SK-N-SH treated with all-trans-retinoic acid at 6 μM for 48 hours (cell line): ENCODE measurements at regions not wholly inside any gene's neighbourhood (a gene's known extent, or its start where the extent isn't known, plus 50 kb on each side); places are given as distances from the start of the nearest gene placed in this dataset.
"Not testable (repeated sequence)": the region's sequence is repeated elsewhere in the genome, so short reads cannot be mapped to it uniquely, and the experiment has no call there.

Experiments
- ATAC-seq: fragments of 200-7000 bp; cut with Tn5 transposase; 3 replicates; pipeline ENCODE4 v1.9.1; 2020; ENCODE audit warnings: mild to moderate bottlenecking, moderate library complexity
- ARNTL ChIP-seq: fragments of 450-650 bp; formaldehyde crosslinking; IDR thresholded peaks from 2 replicates; pipeline ENCODE4 v1.5.0; 2020; ENCODE audit warnings: low read depth, mild to moderate bottlenecking, moderate library complexity, borderline replicate concordance
- BACH2 ChIP-seq: fragments of 250-450 bp; sonication (Bioruptor Pico); IDR thresholded peaks from 2 replicates; pipeline ENCODE4 v1.9.0; 2021; ENCODE audit warnings: mild to moderate bottlenecking, borderline replicate concordance
- CREB5 ChIP-seq: fragments of 250-450 bp; sonication (Bioruptor Pico); IDR thresholded peaks from 2 replicates; pipeline ENCODE4 v1.5.1; 2020; ENCODE audit warnings: low read depth, mild to moderate bottlenecking, moderate library complexity
- CSDC2 ChIP-seq: fragments of 250-450 bp; sonication (Bioruptor Pico); IDR thresholded peaks from 2 replicates; pipeline ENCODE4 v1.5.0; 2020; ENCODE audit warnings: mild to moderate bottlenecking, moderate library complexity
- CSRNP3 ChIP-seq: fragments of 250-450 bp; sonication (Bioruptor Pico); IDR thresholded peaks from 2 replicates; pipeline ENCODE4 v1.5.1; 2021; ENCODE audit warnings: mild to moderate bottlenecking, moderate library complexity
- ESRRG ChIP-seq: fragments of 250-450 bp; sonication (Bioruptor Pico); IDR thresholded peaks from 2 replicates; pipeline ENCODE4 v1.6.1; 2021; ENCODE audit warnings: mild to moderate bottlenecking
- GLIS3 ChIP-seq: fragments of 250-450 bp; sonication (Bioruptor Pico); IDR thresholded peaks from 2 replicates; pipeline ENCODE4 v1.5.0; 2020; ENCODE audit warnings: mild to moderate bottlenecking, moderate library complexity
- ISL1 ChIP-seq: fragments of 250-450 bp; sonication (Bioruptor Pico); IDR thresholded peaks from 2 replicates; pipeline ENCODE4 v2.1.2; 2022; ENCODE audit warnings: mild to moderate bottlenecking, moderate library complexity
- PATZ1 ChIP-seq: fragments of 250-450 bp; sonication (Bioruptor Pico); IDR thresholded peaks from 2 replicates; pipeline ENCODE4 v1.8.0; 2020; ENCODE audit warnings: mild to moderate bottlenecking, moderate library complexity, borderline replicate concordance
- POU6F1 ChIP-seq: fragments of 250-450 bp; sonication (Bioruptor Pico); IDR thresholded peaks from 2 replicates; pipeline ENCODE4 v1.8.0; 2021; ENCODE audit warnings: low read depth, mild to moderate bottlenecking, moderate library complexity, borderline replicate concordance
- PPARA ChIP-seq: fragments of 250-450 bp; sonication (Bioruptor Pico); IDR thresholded peaks from 2 replicates; pipeline ENCODE4 v1.5.0; 2020; ENCODE audit warnings: mild to moderate bottlenecking, borderline replicate concordance
- RARB ChIP-seq: fragments of 250-450 bp; sonication (Bioruptor Pico); IDR thresholded peaks from 2 replicates; pipeline ENCODE4 v1.8.0; 2021; ENCODE audit warnings: mild to moderate bottlenecking, moderate library complexity
- SNAI2 ChIP-seq: fragments of 250-450 bp; sonication (Bioruptor Pico); IDR thresholded peaks from 2 replicates; pipeline ENCODE4 v1.5.0; 2020; ENCODE audit warnings: mild to moderate bottlenecking, moderate library complexity
- TCF4 ChIP-seq: fragments of 250-450 bp; sonication (Bioruptor Pico); IDR thresholded peaks from 2 replicates; pipeline ENCODE4 v1.8.0; 2021; ENCODE audit warnings: mild to moderate bottlenecking, moderate library complexity, borderline replicate concordance
- TOX ChIP-seq: fragments of 250-450 bp; sonication (Bioruptor Pico); IDR thresholded peaks from 2 replicates; pipeline ENCODE4 v1.8.0; 2021; ENCODE audit warnings: mild to moderate bottlenecking, moderate library complexity, borderline replicate concordance
- ZC3H10 ChIP-seq: fragments of 250-450 bp; sonication (Bioruptor Pico); IDR thresholded peaks from 2 replicates; pipeline ENCODE4 v1.5.1; 2021; ENCODE audit warnings: mild to moderate bottlenecking, moderate library complexity
- ZFP30 ChIP-seq: fragments of 450-650 bp; formaldehyde crosslinking; IDR thresholded peaks from 2 replicates; pipeline ENCODE4 v1.5.0; 2022; ENCODE audit warnings: mild to moderate bottlenecking, moderate library complexity
- ZNF565 ChIP-seq: fragments of 450-650 bp; formaldehyde crosslinking; conservative IDR thresholded peaks from 2 replicates; pipeline ENCODE4 v1.5.0; 2020; ENCODE audit warnings: low read depth, mild to moderate bottlenecking, moderate library complexity
- ZNF70 ChIP-seq: fragments of 450-650 bp; formaldehyde crosslinking; IDR thresholded peaks from 2 replicates; pipeline ENCODE4 v1.5.0; 2020; ENCODE audit warnings: mild to moderate bottlenecking, moderate library complexity
- ZNF8 ChIP-seq: fragments of 450-650 bp; formaldehyde crosslinking; IDR thresholded peaks from 2 replicates; pipeline ENCODE4 v1.5.0; 2020; ENCODE audit warnings: mild to moderate bottlenecking, moderate library complexity

- ATAC-seq: not testable (repeated sequence)
These were observed 278.8 kb downstream of the FAM47B start for GRCh38 chrX:35221391-35221790.

GRCh38 chrX:35244088-35244741 is 301.6 kb downstream of the FAM47B start:
- TF ChIP-seq RARB (CRISPR knock-in tag) (no peak), TCF4 (no peak), GLIS3 (CRISPR knock-in tag) (no peak), CSDC2 (no peak), CSRNP3 (CRISPR knock-in tag) (no peak), ISL1 (no peak), ZFP30 (no peak), POU6F1 (no peak), PATZ1 (CRISPR knock-in tag) (no peak), SNAI2 (CRISPR knock-in tag) (no peak), ESRRG (CRISPR knock-in tag) (no peak), ZNF70 (CRISPR knock-in tag) (no peak), PPARA (no peak), ARNTL (CRISPR knock-in tag) (no peak), ZNF8 (CRISPR knock-in tag) (no peak), ZC3H10 (CRISPR knock-in tag) (no peak), CREB5 (CRISPR knock-in tag) (no peak)
- TF ChIP-seq, all 23 proteins: peak for 0
- no peak for ATAC-seq

GRCh38 chrX:35244796-35245508 is 302.4 kb downstream of the FAM47B start:
- ATAC-seq: no peak

More at GRCh38 chrX:35244796-35245508, 302.4 kb downstream of the FAM47B start:
- TF ChIP-seq ZNF70 (CRISPR knock-in tag) (no peak), ZNF8 (CRISPR knock-in tag) (no peak), ESRRG (CRISPR knock-in tag) (no peak), ISL1 (no peak), BACH2 (no peak), ARNTL (CRISPR knock-in tag) (no peak), CREB5 (CRISPR knock-in tag) (no peak), ZC3H10 (CRISPR knock-in tag) (no peak), TOX (CRISPR knock-in tag) (no peak), ZFP30 (no peak), SNAI2 (CRISPR knock-in tag) (no peak), ZNF565 (no peak), PATZ1 (CRISPR knock-in tag) (no peak)
